Mesodermal cell (in vitro differentiated cells): ENCODE measurements at regions not wholly inside any gene's neighbourhood (a gene's known extent, or its start where the extent isn't known, plus 50 kb on each side); places are given as distances from the start of the nearest gene placed in this dataset.

Experiments used
- H3K27ac ChIP-seq: 2 replicates; pipeline ENCODE4 v1.7.0; 2013; ENCODE audit warnings: mild to moderate bottlenecking, low read depth, low read length, moderate library complexity; ENCODE audit not compliant: severe bottlenecking
- H3K36me3 ChIP-seq: 2 replicates; pipeline ENCODE4 v1.7.1; 2013; ENCODE audit warnings: mild to moderate bottlenecking, low read length, moderate library complexity; ENCODE audit not compliant: control insufficient read depth, insufficient read depth
- H3K4me1 ChIP-seq: one replicate; pipeline ENCODE4 v1.7.1; 2013; ENCODE audit warnings: mild to moderate bottlenecking, low read length; ENCODE audit not compliant: insufficient read depth, control insufficient read depth, poor library complexity, severe bottlenecking
- H3K4me3 ChIP-seq: 2 replicates; pipeline ENCODE4 v1.7.0; 2013; ENCODE audit warnings: low read length, control low read depth, mild to moderate bottlenecking; ENCODE audit not compliant: insufficient read depth, poor library complexity, severe bottlenecking; ENCODE audit errors: extremely low read depth
- H3K9me3 ChIP-seq: 2 replicates; pipeline ENCODE4 v1.7.1; 2013; ENCODE audit warnings: mild to moderate bottlenecking, low read length, moderate library complexity; ENCODE audit not compliant: control insufficient read depth
- WGBS, 2 experiments: methylation state at CpG; one replicate each; pipeline ENCODE4 v1.1.5; 2013; ENCODE audit warnings: missing lambda C conversion rate in 2 of 2; ENCODE audit not compliant: insufficient coverage in 2 of 2; 5-methylcytosine and 5-hydroxymethylcytosine counted together

DNA sequence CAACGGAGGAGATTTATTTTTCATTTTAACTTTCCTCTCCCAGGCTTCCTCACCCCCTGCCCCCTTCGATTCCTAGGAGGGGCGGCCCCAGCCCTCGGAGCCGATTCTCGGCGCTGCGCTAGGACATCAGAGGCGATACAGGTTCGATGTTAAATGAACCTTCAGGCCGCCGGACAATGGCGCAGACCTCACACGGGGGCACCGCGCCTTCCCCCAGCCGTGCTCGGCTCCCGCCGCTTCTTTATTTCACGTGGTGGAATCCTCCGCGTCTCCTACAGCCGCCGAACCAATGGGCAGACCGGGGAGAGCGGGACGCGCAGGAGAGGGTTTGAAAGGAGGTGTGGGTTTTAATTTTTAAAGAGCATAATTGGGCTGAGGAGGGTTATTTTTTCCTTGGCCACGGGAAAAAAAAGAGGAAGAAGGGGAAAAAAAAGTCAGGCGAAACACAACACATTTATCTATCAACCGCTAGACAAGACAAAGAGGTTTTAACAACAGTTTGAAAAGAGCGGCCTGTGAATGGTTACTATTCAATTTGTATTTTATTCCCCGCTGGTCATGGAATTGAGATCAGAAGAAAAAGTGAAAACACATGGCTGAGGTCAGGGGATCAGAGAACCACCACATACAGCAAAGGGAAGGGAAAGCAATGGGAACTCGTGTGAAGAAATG, 126.8 kb downstream of the TMEM174 start:
- H3K27ac ChIP-seq: no peak overlapping the region
- H3K4me1 ChIP-seq: peaks cover 38% of the 10 kb centered on the region
- 0 to 1% methylated on average over 20 to 28 of the region's 35 CpGs for WGBS, 2 experiments
- no peaks in the 10 kb centered on the region for H3K9me3 ChIP-seq
- no peaks in the 10 kb centered on the region for H3K36me3 ChIP-seq
- peak overlapping the region; percentile 17 for H3K4me3 ChIP-seq

- 0 to 1% methylated on average over 50 to 60 of the region's 66 CpGs for WGBS, 2 experiments
- Histone ChIP-seq H3K4me3 (peak overlapping the region; percentile 17), H3K4me1 (peaks cover 38% of the 10 kb centered on the region), H3K36me3 (no peaks in the 10 kb centered on the region), H3K27ac (no peak overlapping the region), H3K9me3 (no peaks in the 10 kb centered on the region)
Measured at GRCh38 chr5:73298772-73299630, 126.0 kb downstream of the TMEM174 start.

GRCh38 chr5:73298251-73298771, 125.3 kb downstream of the TMEM174 start:
- peaks cover 35% of the 10 kb centered on the region for H3K4me1 ChIP-seq
- H3K4me3 ChIP-seq: peak overlapping the region; percentile 17
- no peak overlapping the region for H3K27ac ChIP-seq
- H3K9me3 ChIP-seq: no peaks in the 10 kb centered on the region
- H3K36me3 ChIP-seq: no peaks in the 10 kb centered on the region
- 2 to 6% methylated on average over 31 to 47 of the region's 50 CpGs for WGBS, 2 experiments

- 47 to 60% methylated on average over 2 of the region's 5 CpGs for WGBS, 2 experiments
- Histone ChIP-seq H3K9me3 (no peaks in the 10 kb centered on the region), H3K4me1 (peaks cover 33% of the 10 kb centered on the region), H3K4me3 (no peak overlapping the region), H3K36me3 (no peaks in the 10 kb centered on the region), H3K27ac (no peak overlapping the region)
Measured at GRCh38 chr5:73297430-73297829, 124.4 kb downstream of the TMEM174 start.

DNA sequence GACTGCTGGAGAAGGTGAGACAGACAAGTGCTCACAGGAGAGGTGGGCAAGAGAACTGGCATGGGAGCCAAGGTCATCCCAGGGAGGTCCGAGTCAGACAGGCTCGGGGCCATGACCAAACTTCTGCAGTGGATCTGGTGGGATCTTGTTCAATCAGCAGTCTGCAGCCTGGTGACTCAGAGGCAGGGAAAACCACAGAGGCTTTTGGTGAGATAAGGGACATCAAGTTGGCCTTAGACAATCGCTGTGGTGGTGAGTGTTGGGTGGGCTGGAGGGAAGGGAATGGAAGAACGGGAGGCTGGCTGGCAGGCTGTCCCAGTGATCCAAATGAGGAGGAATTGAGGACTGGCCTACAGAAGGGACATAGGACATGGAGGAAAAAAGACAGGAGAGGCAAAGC, 123.8 kb downstream of the TMEM174 start:
- Histone ChIP-seq H3K27ac (no peak overlapping the region), H3K4me1 (peaks cover 33% of the 10 kb centered on the region), H3K9me3 (no peaks in the 10 kb centered on the region), H3K36me3 (no peaks in the 10 kb centered on the region), H3K4me3 (no peak overlapping the region)
- 66 to 73% methylated on average over 4 of the region's 4 CpGs for WGBS, 2 experiments

DNA sequence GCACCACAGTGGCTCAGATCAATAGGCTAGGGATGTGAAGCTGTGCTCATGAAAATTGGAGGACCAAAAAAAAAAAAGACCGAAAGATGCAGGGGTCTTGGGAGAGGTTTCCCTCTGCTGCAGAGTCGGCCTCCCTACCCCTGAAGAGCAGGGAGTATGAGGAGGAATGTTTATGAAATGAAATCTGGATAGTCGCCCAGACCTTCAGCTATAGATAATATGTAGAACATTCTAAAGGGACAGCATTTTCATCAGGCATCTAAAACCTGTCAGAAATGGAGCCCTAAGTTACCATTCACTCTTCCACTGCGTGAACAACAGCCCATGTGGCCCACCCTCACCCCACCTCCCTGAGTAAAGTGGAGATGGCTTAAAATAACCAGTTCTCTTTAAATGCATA, 122.9 kb downstream of the TMEM174 start:
- 88 to 100% methylated on average over 1 of the region's 4 CpGs for WGBS, 2 experiments
- Histone ChIP-seq H3K36me3 (no peaks in the 10 kb centered on the region), H3K27ac (no peak overlapping the region)

GRCh38 chr5:73295447-73295846, 122.5 kb downstream of the TMEM174 start:
- peaks cover 26% of the 10 kb centered on the region for H3K4me1 ChIP-seq
- 67% methylated on average over 1 of the region's 2 CpGs; no CpG with 5 or more reads in 1 of the 2 experiments for WGBS, 2 experiments
- no peak overlapping the region for H3K4me3 ChIP-seq
- H3K36me3 ChIP-seq: no peaks in the 10 kb centered on the region
- no peaks in the 10 kb centered on the region for H3K9me3 ChIP-seq
- no peak overlapping the region for H3K27ac ChIP-seq

More for the DNA sequence above, 122.9 kb downstream of the TMEM174 start:
- peaks cover 30% of the 10 kb centered on the region for H3K4me1 ChIP-seq
- no peak overlapping the region for H3K4me3 ChIP-seq
- no peaks in the 10 kb centered on the region for H3K9me3 ChIP-seq

DNA sequence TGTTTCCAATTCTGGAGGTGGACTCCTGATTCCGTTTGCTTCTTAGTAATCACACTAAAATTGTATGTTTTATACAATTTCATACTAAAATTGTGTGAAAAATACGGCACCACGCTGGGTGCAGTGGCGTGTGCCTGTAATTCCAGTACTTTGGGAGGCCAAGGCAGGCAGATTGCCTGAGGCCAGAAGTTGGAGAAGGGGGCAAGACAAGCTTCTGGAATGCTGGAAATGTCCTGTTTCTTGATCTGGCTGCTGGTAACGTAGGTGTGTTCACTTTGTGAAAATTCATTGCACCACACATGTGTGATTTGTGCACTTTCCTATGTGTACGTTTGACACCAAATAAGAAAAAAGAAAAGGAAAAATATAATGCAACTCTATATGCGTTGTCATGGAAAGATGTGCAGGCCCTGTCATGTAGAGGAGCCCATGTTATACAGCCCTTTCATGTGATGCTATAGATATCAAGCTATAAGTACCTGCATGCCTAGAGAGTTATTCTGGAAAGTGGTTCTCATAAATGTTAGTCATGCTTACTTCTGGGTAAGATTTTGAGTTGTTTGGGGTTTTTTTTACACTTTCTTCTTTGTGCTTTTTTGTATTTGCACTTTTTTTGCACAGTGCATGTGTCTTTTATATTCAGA, 119.9 kb downstream of the TMEM174 start:
- Histone ChIP-seq H3K4me1 (peaks cover 18% of the 10 kb centered on the region), H3K9me3 (no peaks in the 10 kb centered on the region), H3K36me3 (no peaks in the 10 kb centered on the region), H3K27ac (no peak overlapping the region), H3K4me3 (no peak overlapping the region)
- WGBS, 2 experiments: 77 to 88% methylated on average over 4 of the region's 7 CpGs

GRCh38 chr5:73291873-73292272, 118.9 kb downstream of the TMEM174 start:
- Histone ChIP-seq H3K9me3 (no peaks in the 10 kb centered on the region), H3K36me3 (no peaks in the 10 kb centered on the region), H3K27ac (no peak overlapping the region), H3K4me1 (peaks cover 10% of the 10 kb centered on the region), H3K4me3 (no peak overlapping the region)
- 87 to 100% methylated on average over 3 of the region's 7 CpGs for WGBS, 2 experiments

- WGBS, 2 experiments: 100% methylated on average over 1 of the region's 3 CpGs
Measured at GRCh38 chr5:73290242-73290641, 117.2 kb downstream of the TMEM174 start.

More at GRCh38 chr5:73290242-73290641, 117.2 kb downstream of the TMEM174 start:
- H3K9me3 ChIP-seq: no peaks in the 10 kb centered on the region
- H3K36me3 ChIP-seq: no peaks in the 10 kb centered on the region
- H3K4me3 ChIP-seq: no peak overlapping the region
- no peaks in the 10 kb centered on the region for H3K4me1 ChIP-seq
- H3K27ac ChIP-seq: no peak overlapping the region
